ENCODE measurements at regions not wholly inside any gene's neighbourhood (a gene's known extent, or its start where the extent isn't known, plus 50 kb on each side); places are given as distances from the start of the nearest gene placed in this dataset.

GRCh38 chr20:40798066-40798465 is 109.0 kb upstream of the MAFB start:
- Histone ChIP-seq H2AFZ (ENCODE audit: low read depth, low read length) (no peak overlapping the region), H3K4ac (ENCODE audit: low read depth in 1 of 2, low read length in 2 of 2) (no peak overlapping the region), H2BK5ac (ENCODE audit: low read depth, low read length, poor library complexity, severe bottlenecking) (no peak overlapping the region), H4K91ac (ENCODE audit: low read length) (no peak overlapping the region), H3K36me3 (ENCODE audit: control insufficient read depth in 1 of 2, insufficient read depth in 2 of 2, low read depth in 1 of 2, low read length in 2 of 2) (no peaks in the 10 kb centered on the region), H3K27ac (ENCODE audit: low read length, poor library complexity, severe bottlenecking) (no peak overlapping the region), H4K8ac (ENCODE audit: low read length) (no peak overlapping the region), H3K18ac (ENCODE audit: low read depth in 1 of 2, low read length in 2 of 2) (no peak overlapping the region), H3K4me2 (ENCODE audit: low read length, poor library complexity, severe bottlenecking) (no peak overlapping the region), H2BK12ac (ENCODE audit: low read length in 2 of 2) (no peak overlapping the region), H3K27me3 (ENCODE audit: control insufficient read depth in 1 of 2, insufficient read depth in 1 of 2, low read length in 2 of 2) (peaks cover 0 to 18% of the 10 kb centered on the region in 2 experiments), H3K4me1 (ENCODE audit: control insufficient read depth, insufficient read depth, low read depth, low read length) (no peaks in the 10 kb centered on the region), H3K14ac (ENCODE audit: low read length in 2 of 2) (no peak overlapping the region), H3K4me3 (ENCODE audit: insufficient read depth in 1 of 2, low read depth in 1 of 2, low read length in 2 of 2) (no peak overlapping the region), H2BK120ac (ENCODE audit: low read depth, low read length) (no peak overlapping the region), H3K23ac (ENCODE audit: low read length in 2 of 2) (no peak overlapping the region), H3K9me3 (ENCODE audit: control insufficient read depth, low read length) (no peaks in the 10 kb centered on the region), H2BK15ac (ENCODE audit: low read depth, poor library complexity, severe bottlenecking) (no peak overlapping the region), H3K79me1 (replicated peaks; ENCODE audit: low read length, poor library complexity, severe bottlenecking) (no peaks in the 10 kb centered on the region), H2AK5ac (ENCODE audit: low read length, severe bottlenecking) (no peak overlapping the region), H3K9ac (ENCODE audit: low read length) (no peak overlapping the region)
- no peak for DNase-seq

GRCh38 chr20:40802886-40803285 is 113.8 kb upstream of the MAFB start:
- Histone ChIP-seq H3K18ac (ENCODE audit: low read depth in 1 of 2, low read length in 2 of 2) (no peak overlapping the region), H3K36me3 (ENCODE audit: control insufficient read depth in 1 of 2, insufficient read depth in 2 of 2, low read depth in 1 of 2, low read length in 2 of 2) (no peaks in the 10 kb centered on the region), H3K4me1 (ENCODE audit: control insufficient read depth, insufficient read depth, low read depth, low read length) (no peaks in the 10 kb centered on the region), H3K27ac (ENCODE audit: low read length, poor library complexity, severe bottlenecking) (no peak overlapping the region), H3K23ac (ENCODE audit: low read length in 2 of 2) (no peak overlapping the region), H3K4ac (ENCODE audit: low read depth in 1 of 2, low read length in 2 of 2) (no peak overlapping the region), H2BK15ac (ENCODE audit: low read depth, poor library complexity, severe bottlenecking) (no peak overlapping the region), H4K8ac (ENCODE audit: low read length) (no peak overlapping the region), H3K27me3 (ENCODE audit: control insufficient read depth in 1 of 2, insufficient read depth in 1 of 2, low read length in 2 of 2) (peaks cover 0 to 50% of the 10 kb centered on the region in 2 experiments), H3K9me3 (ENCODE audit: control insufficient read depth, low read length) (no peaks in the 10 kb centered on the region), H3K14ac (ENCODE audit: low read length in 2 of 2) (no peak overlapping the region), H2BK12ac (ENCODE audit: low read length in 2 of 2) (no peak overlapping the region), H2BK5ac (ENCODE audit: low read depth, low read length, poor library complexity, severe bottlenecking) (no peak overlapping the region), H3K9ac (ENCODE audit: low read length) (no peak overlapping the region), H4K91ac (ENCODE audit: low read length) (no peak overlapping the region), H3K4me3 (ENCODE audit: insufficient read depth in 1 of 2, low read depth in 1 of 2, low read length in 2 of 2) (no peak overlapping the region), H3K4me2 (ENCODE audit: low read length, poor library complexity, severe bottlenecking) (no peak overlapping the region), H2AK5ac (ENCODE audit: low read length, severe bottlenecking) (no peak overlapping the region), H2AFZ (ENCODE audit: low read depth, low read length) (no peak overlapping the region), H2BK120ac (ENCODE audit: low read depth, low read length) (no peak overlapping the region), H3K79me1 (replicated peaks; ENCODE audit: low read length, poor library complexity, severe bottlenecking) (no peaks in the 10 kb centered on the region)
- 90% methylated on average over 2 of the region's 3 CpGs for WGBS
- DNase-seq = no peak

DNA sequence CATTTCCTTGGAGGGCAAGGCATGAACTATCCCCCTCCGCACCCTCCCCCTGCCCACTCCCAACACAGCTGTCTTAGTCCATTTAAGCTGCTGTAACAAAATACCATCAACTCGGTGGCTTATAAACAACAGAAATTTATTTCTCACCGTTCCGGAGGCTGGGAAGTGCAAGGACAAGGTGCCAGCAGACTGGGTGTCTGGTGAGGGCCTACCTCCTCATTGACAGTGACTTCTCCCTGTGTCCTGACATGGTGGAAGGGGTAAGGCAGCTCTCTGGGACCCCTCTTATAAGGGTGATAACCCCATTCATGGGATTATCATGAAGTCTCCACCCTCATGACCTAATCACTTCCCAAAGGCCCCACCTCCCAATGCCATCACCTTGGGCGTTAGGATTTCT is 114.3 kb upstream of the MAFB start:
- Histone ChIP-seq H2BK12ac (ENCODE audit: low read length in 2 of 2) (no peak overlapping the region), H3K14ac (ENCODE audit: low read length in 2 of 2) (no peak overlapping the region), H2AFZ (ENCODE audit: low read depth, low read length) (no peak overlapping the region), H3K4me2 (ENCODE audit: low read length, poor library complexity, severe bottlenecking) (no peak overlapping the region), H3K18ac (ENCODE audit: low read depth in 1 of 2, low read length in 2 of 2) (no peak overlapping the region), H4K8ac (ENCODE audit: low read length) (no peak overlapping the region), H2BK120ac (ENCODE audit: low read depth, low read length) (no peak overlapping the region), H3K27me3 (ENCODE audit: control insufficient read depth in 1 of 2, insufficient read depth in 1 of 2, low read length in 2 of 2) (peaks cover 0 to 52% of the 10 kb centered on the region in 2 experiments), H3K4ac (ENCODE audit: low read depth in 1 of 2, low read length in 2 of 2) (no peak overlapping the region), H2BK15ac (ENCODE audit: low read depth, poor library complexity, severe bottlenecking) (no peak overlapping the region), H2BK5ac (ENCODE audit: low read depth, low read length, poor library complexity, severe bottlenecking) (no peak overlapping the region), H3K4me3 (ENCODE audit: insufficient read depth in 1 of 2, low read depth in 1 of 2, low read length in 2 of 2) (no peak overlapping the region), H3K9me3 (ENCODE audit: control insufficient read depth, low read length) (no peaks in the 10 kb centered on the region), H4K91ac (ENCODE audit: low read length) (no peak overlapping the region), H2AK5ac (ENCODE audit: low read length, severe bottlenecking) (no peak overlapping the region), H3K79me1 (replicated peaks; ENCODE audit: low read length, poor library complexity, severe bottlenecking) (no peaks in the 10 kb centered on the region), H3K9ac (ENCODE audit: low read length) (no peak overlapping the region), H3K23ac (ENCODE audit: low read length in 2 of 2) (no peak overlapping the region), H3K27ac (ENCODE audit: low read length, poor library complexity, severe bottlenecking) (no peak overlapping the region), H3K36me3 (ENCODE audit: control insufficient read depth in 1 of 2, insufficient read depth in 2 of 2, low read depth in 1 of 2, low read length in 2 of 2) (no peaks in the 10 kb centered on the region), H3K4me1 (ENCODE audit: control insufficient read depth, insufficient read depth, low read depth, low read length) (no peaks in the 10 kb centered on the region)
- 93% methylated on average over 5 of the region's 5 CpGs for WGBS
- DNase-seq = no peak

DNA sequence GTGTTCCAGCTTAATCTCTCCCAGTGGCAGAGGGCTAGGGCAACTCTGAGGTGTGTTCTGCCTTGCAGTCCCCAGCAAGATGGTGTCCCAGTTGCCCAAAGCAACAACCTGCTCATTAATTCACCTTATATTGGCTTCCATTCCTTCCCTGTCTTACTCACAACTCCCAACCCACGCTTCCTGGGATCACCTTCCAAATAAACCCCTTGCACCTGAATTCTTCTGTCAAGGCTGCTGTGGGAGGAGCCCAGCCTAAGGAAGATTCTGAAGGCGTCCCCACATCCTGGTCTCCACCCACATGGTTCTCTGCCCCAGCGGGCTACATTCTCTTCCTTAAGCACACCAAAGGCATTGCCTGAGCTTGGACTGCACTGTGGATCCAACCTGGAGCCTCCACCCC is 116.6 kb upstream of the MAFB start:
- Histone ChIP-seq H3K4me1 (ENCODE audit: control insufficient read depth, insufficient read depth, low read depth, low read length) (no peaks in the 10 kb centered on the region), H3K27me3 (ENCODE audit: control insufficient read depth in 1 of 2, insufficient read depth in 1 of 2, low read length in 2 of 2) (peaks cover 0 to 63% of the 10 kb centered on the region in 2 experiments), H3K36me3 (ENCODE audit: control insufficient read depth in 1 of 2, insufficient read depth in 2 of 2, low read depth in 1 of 2, low read length in 2 of 2) (no peaks in the 10 kb centered on the region), H3K14ac (ENCODE audit: low read length in 2 of 2) (no peak overlapping the region), H2BK15ac (ENCODE audit: low read depth, poor library complexity, severe bottlenecking) (no peak overlapping the region), H3K79me1 (replicated peaks; ENCODE audit: low read length, poor library complexity, severe bottlenecking) (no peaks in the 10 kb centered on the region), H3K4me3 (ENCODE audit: insufficient read depth in 1 of 2, low read depth in 1 of 2, low read length in 2 of 2) (no peak overlapping the region), H2BK12ac (ENCODE audit: low read length in 2 of 2) (no peak overlapping the region), H3K23ac (ENCODE audit: low read length in 2 of 2) (no peak overlapping the region), H2AFZ (ENCODE audit: low read depth, low read length) (no peak overlapping the region), H3K27ac (ENCODE audit: low read length, poor library complexity, severe bottlenecking) (no peak overlapping the region), H3K18ac (ENCODE audit: low read depth in 1 of 2, low read length in 2 of 2) (no peak overlapping the region), H3K9me3 (ENCODE audit: control insufficient read depth, low read length) (no peaks in the 10 kb centered on the region), H3K4me2 (ENCODE audit: low read length, poor library complexity, severe bottlenecking) (no peak overlapping the region), H2BK120ac (ENCODE audit: low read depth, low read length) (no peak overlapping the region), H3K4ac (ENCODE audit: low read depth in 1 of 2, low read length in 2 of 2) (no peak overlapping the region), H4K8ac (ENCODE audit: low read length) (no peak overlapping the region), H2AK5ac (ENCODE audit: low read length, severe bottlenecking) (no peak overlapping the region), H3K9ac (ENCODE audit: low read length) (no peak overlapping the region), H4K91ac (ENCODE audit: low read length) (no peak overlapping the region), H2BK5ac (ENCODE audit: low read depth, low read length, poor library complexity, severe bottlenecking) (no peak overlapping the region)
- no peak for DNase-seq
- 72% methylated on average over 3 of the region's 3 CpGs for WGBS

Data from mesenchymal stem cell (in vitro differentiated cells and primary cell).